Left ventricle myocardium inferior (tissue), 1 donor: ENCODE measurements at regions not wholly inside any gene's neighbourhood (a gene's known extent, or its start where the extent isn't known, plus 50 kb on each side); places are given as distances from the start of the nearest gene placed in this dataset.

ENCODE experiments used
- DNase-seq: peaks from one replicate; pipeline ENCODE4 v3.0.0-alpha.2; 2020
- H3K27ac ChIP-seq: fragments of 200-600 bp; replicated peaks from 2 replicates; pipeline ENCODE4 v1.8.0; 2021
- H3K27me3 ChIP-seq: fragments of 200-600 bp; 2 replicates; pipeline ENCODE4 v1.8.0; 2021; ENCODE audit warnings: low read depth
- H3K36me3 ChIP-seq: fragments of 200-600 bp; 2 replicates; pipeline ENCODE4 v1.8.0; 2021
- H3K4me1 ChIP-seq: fragments of 200-600 bp; 2 replicates; pipeline ENCODE4 v1.8.0; 2021
- H3K4me3 ChIP-seq: fragments of 200-600 bp; 2 replicates; pipeline ENCODE4 v1.8.0; 2021; ENCODE audit warnings: mild to moderate bottlenecking, moderate library complexity
- H3K9me3 ChIP-seq: fragments of 200-600 bp; replicated peaks from 2 replicates; pipeline ENCODE4 v1.8.0; 2021
- CTCF ChIP-seq: fragments of 200-600 bp; IDR thresholded peaks from 2 replicates; pipeline ENCODE4 v1.8.0; 2021; ENCODE audit warnings: antibody characterized with exemption, mild to moderate bottlenecking, borderline replicate concordance
- intact Hi-C: fragments of 100-400 bp; cut with micrococcal nuclease; formaldehyde crosslinking; loops from one replicate; pipeline ENCODE4 v1.11.0; 2022
- donor health status: DM: no; HTN: yes; CAD: no; lungs with severe emphysema.

GRCh38 chr2:153311432-153311831 is 167.1 kb downstream of the RPRM start:
- no peak for DNase-seq
- no peaks in the 10 kb centered on the region for H3K4me1 ChIP-seq
- H3K9me3 ChIP-seq = peaks cover 6% of the 10 kb centered on the region
- no peak for TF ChIP-seq CTCF
- H3K36me3 ChIP-seq = no peaks in the 10 kb centered on the region
- H3K27ac ChIP-seq = no peak overlapping the region
- H3K4me3 ChIP-seq = no peak overlapping the region
- intact Hi-C loops = no loop called here
- no peaks in the 10 kb centered on the region for H3K27me3 ChIP-seq

GRCh38 chr2:153308466-153308865 is 170.1 kb downstream of the RPRM start:
- no peak for TF ChIP-seq CTCF
- no peak for DNase-seq
- H3K27me3 ChIP-seq = no peaks in the 10 kb centered on the region
- peaks cover 11% of the 10 kb centered on the region for H3K9me3 ChIP-seq
- H3K4me1 ChIP-seq = no peaks in the 10 kb centered on the region
- no peak overlapping the region for H3K27ac ChIP-seq
- intact Hi-C loops = no loop called here
- no peaks in the 10 kb centered on the region for H3K36me3 ChIP-seq
- no peak overlapping the region for H3K4me3 ChIP-seq

- peaks cover 13% of the 10 kb centered on the region for H3K9me3 ChIP-seq
- no peak for DNase-seq
- no peak overlapping the region for H3K4me3 ChIP-seq
- H3K4me1 ChIP-seq = no peaks in the 10 kb centered on the region
- intact Hi-C loops = no loop called here
- TF ChIP-seq CTCF = no peak
- H3K27ac ChIP-seq = no peak overlapping the region
- H3K36me3 ChIP-seq = no peaks in the 10 kb centered on the region
- H3K27me3 ChIP-seq = no peaks in the 10 kb centered on the region
These were observed 171.3 kb downstream of the RPRM start for GRCh38 chr2:153307223-153307622.

- H3K36me3 ChIP-seq = no peaks in the 10 kb centered on the region
- intact Hi-C loops = no loop called here
- no peak overlapping the region for H3K4me3 ChIP-seq
- peaks cover 13% of the 10 kb centered on the region for H3K9me3 ChIP-seq
- no peaks in the 10 kb centered on the region for H3K4me1 ChIP-seq
- TF ChIP-seq CTCF = no peak
- H3K27ac ChIP-seq = no peak overlapping the region
- no peak for DNase-seq
- no peaks in the 10 kb centered on the region for H3K27me3 ChIP-seq
These were observed 178.8 kb downstream of the RPRM start for GRCh38 chr2:153299809-153300208.

GRCh38 chr2:153299217-153299616 is 179.3 kb downstream of the RPRM start:
- TF ChIP-seq CTCF = no peak
- H3K4me1 ChIP-seq = no peaks in the 10 kb centered on the region
- peaks cover 13% of the 10 kb centered on the region for H3K9me3 ChIP-seq
- H3K4me3 ChIP-seq = no peak overlapping the region
- DNase-seq = no peak
- no peaks in the 10 kb centered on the region for H3K36me3 ChIP-seq
- no peaks in the 10 kb centered on the region for H3K27me3 ChIP-seq
- intact Hi-C loops = no loop called here
- no peak overlapping the region for H3K27ac ChIP-seq
